HEK293 (cell line): ENCODE measurements at regions not wholly inside any gene's neighbourhood (a gene's known extent, or its start where the extent isn't known, plus 50 kb on each side); places are given as distances from the start of the nearest gene placed in this dataset.

Experiments
- ZNF221 ChIP-seq: fragments of 450-650 bp; formaldehyde crosslinking; IDR thresholded peaks from 2 replicates; pipeline ENCODE4 v1.5.1; 2017; ENCODE audit warnings: missing biosample characterization, missing genetic modification characterization, borderline replicate concordance
- ZNF335 ChIP-seq: fragments of 450-650 bp; formaldehyde crosslinking; conservative IDR thresholded peaks from 2 replicates; pipeline ENCODE4 v1.5.1; 2016; ENCODE audit warnings: missing biosample characterization, missing genetic modification characterization
- ZNF747 ChIP-seq: fragments of 450-650 bp; formaldehyde crosslinking; IDR thresholded peaks from 2 replicates; pipeline ENCODE4 v1.5.1; 2016; ENCODE audit warnings: missing biosample characterization, missing genetic modification characterization
- TF ChIP-seq, protein P1 (sequence below): fragments of 450-650 bp; formaldehyde crosslinking; IDR thresholded peaks from 2 replicates; pipeline ENCODE4 v1.5.1; 2017; ENCODE audit warnings: missing biosample characterization, missing genetic modification characterization
- TF ChIP-seq, protein P2 (sequence below): fragments of 450-650 bp; formaldehyde crosslinking; IDR thresholded peaks from 2 replicates; pipeline ENCODE4 v1.5.1; 2016; ENCODE audit warnings: missing biosample characterization, missing genetic modification characterization
- TF ChIP-seq, protein P3 (sequence below): fragments of 450-650 bp; formaldehyde crosslinking; IDR thresholded peaks from 2 replicates; pipeline ENCODE4 v1.5.1; 2016; ENCODE audit warnings: missing biosample characterization, missing genetic modification characterization
- TF ChIP-seq, protein P4 (sequence below): fragments of 450-650 bp; formaldehyde crosslinking; IDR thresholded peaks from 2 replicates; pipeline ENCODE4 v1.5.1; 2016; ENCODE audit warnings: missing biosample characterization, missing genetic modification characterization
- TF ChIP-seq, protein P5 (sequence below): fragments of 450-650 bp; IDR thresholded peaks from 2 replicates; pipeline ENCODE4 v1.5.1; 2018; ENCODE audit warnings: missing biosample characterization, mild to moderate bottlenecking, missing genetic modification characterization
- TF ChIP-seq, protein P6 (sequence below): fragments of 450-650 bp; formaldehyde crosslinking; IDR thresholded peaks from 2 replicates; pipeline ENCODE4 v1.5.1; 2016; ENCODE audit warnings: missing biosample characterization, missing genetic modification characterization

DNA sequence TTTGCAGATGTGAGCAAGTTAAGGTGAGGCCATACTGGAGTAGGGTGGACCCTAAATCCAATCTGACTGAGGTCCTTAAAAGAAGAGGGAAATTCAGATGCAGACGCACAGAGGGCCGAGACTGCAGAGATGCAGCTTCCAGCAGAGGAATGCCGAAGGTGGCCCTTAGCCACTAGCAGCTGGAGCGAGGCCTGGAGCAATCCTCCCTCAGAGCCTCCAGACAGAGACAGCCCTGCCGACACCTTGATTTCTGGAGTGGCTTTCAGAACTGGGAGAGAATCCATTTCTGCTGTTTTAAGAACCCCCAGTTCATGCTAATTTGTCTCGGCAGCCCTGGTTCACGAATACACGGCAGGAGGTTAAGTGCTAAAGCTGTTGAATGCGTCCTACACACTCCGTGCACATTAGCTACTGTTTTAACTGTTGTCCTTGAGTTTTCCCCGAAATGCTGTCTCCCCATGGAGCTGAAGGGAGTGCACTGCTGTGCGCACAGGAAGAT lies 135.5 kb downstream of the IRF8 start:
- TF ChIP-seq, protein P1, sequence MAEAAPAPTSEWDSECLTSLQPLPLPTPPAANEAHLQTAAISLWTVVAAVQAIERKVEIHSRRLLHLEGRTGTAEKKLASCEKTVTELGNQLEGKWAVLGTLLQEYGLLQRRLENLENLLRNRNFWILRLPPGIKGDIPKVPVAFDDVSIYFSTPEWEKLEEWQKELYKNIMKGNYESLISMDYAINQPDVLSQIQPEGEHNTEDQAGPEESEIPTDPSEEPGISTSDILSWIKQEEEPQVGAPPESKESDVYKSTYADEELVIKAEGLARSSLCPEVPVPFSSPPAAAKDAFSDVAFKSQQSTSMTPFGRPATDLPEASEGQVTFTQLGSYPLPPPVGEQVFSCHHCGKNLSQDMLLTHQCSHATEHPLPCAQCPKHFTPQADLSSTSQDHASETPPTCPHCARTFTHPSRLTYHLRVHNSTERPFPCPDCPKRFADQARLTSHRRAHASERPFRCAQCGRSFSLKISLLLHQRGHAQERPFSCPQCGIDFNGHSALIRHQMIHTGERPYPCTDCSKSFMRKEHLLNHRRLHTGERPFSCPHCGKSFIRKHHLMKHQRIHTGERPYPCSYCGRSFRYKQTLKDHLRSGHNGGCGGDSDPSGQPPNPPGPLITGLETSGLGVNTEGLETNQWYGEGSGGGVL, result no peak
- TF ChIP-seq ZNF221 (tag by site-specific recombination) (no peak), ZNF747 (tag by site-specific recombination) (no peak), ZNF335 (tag by site-specific recombination) (no peak)
- TF ChIP-seq, protein P2, sequence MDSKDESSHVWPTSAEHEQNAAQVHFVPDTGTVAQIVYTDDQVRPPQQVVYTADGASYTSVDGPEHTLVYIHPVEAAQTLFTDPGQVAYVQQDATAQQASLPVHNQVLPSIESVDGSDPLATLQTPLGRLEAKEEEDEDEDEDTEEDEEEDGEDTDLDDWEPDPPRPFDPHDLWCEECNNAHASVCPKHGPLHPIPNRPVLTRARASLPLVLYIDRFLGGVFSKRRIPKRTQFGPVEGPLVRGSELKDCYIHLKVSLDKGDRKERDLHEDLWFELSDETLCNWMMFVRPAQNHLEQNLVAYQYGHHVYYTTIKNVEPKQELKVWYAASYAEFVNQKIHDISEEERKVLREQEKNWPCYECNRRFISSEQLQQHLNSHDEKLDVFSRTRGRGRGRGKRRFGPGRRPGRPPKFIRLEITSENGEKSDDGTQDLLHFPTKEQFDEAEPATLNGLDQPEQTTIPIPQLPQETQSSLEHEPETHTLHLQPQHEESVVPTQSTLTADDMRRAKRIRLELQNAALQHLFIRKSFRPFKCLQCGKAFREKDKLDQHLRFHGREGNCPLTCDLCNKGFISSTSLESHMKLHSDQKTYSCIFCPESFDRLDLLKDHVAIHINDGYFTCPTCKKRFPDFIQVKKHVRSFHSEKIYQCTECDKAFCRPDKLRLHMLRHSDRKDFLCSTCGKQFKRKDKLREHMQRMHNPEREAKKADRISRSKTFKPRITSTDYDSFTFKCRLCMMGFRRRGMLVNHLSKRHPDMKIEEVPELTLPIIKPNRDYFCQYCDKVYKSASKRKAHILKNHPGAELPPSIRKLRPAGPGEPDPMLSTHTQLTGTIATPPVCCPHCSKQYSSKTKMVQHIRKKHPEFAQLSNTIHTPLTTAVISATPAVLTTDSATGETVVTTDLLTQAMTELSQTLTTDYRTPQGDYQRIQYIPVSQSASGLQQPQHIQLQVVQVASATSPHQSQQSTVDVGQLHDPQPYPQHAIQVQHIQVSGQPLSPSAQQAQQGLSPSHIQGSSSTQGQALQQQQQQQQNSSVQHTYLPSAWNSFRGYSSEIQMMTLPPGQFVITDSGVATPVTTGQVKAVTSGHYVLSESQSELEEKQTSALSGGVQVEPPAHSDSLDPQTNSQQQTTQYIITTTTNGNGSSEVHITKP (tag by site-specific recombination), result no peak
- TF ChIP-seq, protein P3, sequence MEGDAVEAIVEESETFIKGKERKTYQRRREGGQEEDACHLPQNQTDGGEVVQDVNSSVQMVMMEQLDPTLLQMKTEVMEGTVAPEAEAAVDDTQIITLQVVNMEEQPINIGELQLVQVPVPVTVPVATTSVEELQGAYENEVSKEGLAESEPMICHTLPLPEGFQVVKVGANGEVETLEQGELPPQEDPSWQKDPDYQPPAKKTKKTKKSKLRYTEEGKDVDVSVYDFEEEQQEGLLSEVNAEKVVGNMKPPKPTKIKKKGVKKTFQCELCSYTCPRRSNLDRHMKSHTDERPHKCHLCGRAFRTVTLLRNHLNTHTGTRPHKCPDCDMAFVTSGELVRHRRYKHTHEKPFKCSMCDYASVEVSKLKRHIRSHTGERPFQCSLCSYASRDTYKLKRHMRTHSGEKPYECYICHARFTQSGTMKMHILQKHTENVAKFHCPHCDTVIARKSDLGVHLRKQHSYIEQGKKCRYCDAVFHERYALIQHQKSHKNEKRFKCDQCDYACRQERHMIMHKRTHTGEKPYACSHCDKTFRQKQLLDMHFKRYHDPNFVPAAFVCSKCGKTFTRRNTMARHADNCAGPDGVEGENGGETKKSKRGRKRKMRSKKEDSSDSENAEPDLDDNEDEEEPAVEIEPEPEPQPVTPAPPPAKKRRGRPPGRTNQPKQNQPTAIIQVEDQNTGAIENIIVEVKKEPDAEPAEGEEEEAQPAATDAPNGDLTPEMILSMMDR (tag by site-specific recombination), result no peak
- TF ChIP-seq, protein P4, sequence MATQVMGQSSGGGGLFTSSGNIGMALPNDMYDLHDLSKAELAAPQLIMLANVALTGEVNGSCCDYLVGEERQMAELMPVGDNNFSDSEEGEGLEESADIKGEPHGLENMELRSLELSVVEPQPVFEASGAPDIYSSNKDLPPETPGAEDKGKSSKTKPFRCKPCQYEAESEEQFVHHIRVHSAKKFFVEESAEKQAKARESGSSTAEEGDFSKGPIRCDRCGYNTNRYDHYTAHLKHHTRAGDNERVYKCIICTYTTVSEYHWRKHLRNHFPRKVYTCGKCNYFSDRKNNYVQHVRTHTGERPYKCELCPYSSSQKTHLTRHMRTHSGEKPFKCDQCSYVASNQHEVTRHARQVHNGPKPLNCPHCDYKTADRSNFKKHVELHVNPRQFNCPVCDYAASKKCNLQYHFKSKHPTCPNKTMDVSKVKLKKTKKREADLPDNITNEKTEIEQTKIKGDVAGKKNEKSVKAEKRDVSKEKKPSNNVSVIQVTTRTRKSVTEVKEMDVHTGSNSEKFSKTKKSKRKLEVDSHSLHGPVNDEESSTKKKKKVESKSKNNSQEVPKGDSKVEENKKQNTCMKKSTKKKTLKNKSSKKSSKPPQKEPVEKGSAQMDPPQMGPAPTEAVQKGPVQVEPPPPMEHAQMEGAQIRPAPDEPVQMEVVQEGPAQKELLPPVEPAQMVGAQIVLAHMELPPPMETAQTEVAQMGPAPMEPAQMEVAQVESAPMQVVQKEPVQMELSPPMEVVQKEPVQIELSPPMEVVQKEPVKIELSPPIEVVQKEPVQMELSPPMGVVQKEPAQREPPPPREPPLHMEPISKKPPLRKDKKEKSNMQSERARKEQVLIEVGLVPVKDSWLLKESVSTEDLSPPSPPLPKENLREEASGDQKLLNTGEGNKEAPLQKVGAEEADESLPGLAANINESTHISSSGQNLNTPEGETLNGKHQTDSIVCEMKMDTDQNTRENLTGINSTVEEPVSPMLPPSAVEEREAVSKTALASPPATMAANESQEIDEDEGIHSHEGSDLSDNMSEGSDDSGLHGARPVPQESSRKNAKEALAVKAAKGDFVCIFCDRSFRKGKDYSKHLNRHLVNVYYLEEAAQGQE, result no peak
- TF ChIP-seq, protein P5, sequence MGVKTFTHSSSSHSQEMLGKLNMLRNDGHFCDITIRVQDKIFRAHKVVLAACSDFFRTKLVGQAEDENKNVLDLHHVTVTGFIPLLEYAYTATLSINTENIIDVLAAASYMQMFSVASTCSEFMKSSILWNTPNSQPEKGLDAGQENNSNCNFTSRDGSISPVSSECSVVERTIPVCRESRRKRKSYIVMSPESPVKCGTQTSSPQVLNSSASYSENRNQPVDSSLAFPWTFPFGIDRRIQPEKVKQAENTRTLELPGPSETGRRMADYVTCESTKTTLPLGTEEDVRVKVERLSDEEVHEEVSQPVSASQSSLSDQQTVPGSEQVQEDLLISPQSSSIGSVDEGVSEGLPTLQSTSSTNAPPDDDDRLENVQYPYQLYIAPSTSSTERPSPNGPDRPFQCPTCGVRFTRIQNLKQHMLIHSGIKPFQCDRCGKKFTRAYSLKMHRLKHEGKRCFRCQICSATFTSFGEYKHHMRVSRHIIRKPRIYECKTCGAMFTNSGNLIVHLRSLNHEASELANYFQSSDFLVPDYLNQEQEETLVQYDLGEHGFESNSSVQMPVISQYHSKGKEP (tag by site-specific recombination), result no peak
- TF ChIP-seq, protein P6, sequence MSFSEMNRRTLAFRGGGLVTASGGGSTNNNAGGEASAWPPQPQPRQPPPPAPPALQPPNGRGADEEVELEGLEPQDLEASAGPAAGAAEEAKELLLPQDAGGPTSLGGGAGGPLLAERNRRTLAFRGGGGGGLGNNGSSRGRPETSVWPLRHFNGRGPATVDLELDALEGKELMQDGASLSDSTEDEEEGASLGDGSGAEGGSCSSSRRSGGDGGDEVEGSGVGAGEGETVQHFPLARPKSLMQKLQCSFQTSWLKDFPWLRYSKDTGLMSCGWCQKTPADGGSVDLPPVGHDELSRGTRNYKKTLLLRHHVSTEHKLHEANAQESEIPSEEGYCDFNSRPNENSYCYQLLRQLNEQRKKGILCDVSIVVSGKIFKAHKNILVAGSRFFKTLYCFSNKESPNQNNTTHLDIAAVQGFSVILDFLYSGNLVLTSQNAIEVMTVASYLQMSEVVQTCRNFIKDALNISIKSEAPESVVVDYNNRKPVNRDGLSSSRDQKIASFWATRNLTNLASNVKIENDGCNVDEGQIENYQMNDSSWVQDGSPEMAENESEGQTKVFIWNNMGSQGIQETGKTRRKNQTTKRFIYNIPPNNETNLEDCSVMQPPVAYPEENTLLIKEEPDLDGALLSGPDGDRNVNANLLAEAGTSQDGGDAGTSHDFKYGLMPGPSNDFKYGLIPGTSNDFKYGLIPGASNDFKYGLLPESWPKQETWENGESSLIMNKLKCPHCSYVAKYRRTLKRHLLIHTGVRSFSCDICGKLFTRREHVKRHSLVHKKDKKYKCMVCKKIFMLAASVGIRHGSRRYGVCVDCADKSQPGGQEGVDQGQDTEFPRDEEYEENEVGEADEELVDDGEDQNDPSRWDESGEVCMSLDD (tag by site-specific recombination), result no peak
